ENCODE measurements at regions not wholly inside any gene's neighbourhood (a gene's known extent, or its start where the extent isn't known, plus 50 kb on each side); places are given as distances from the start of the nearest gene placed in this dataset.

DNA sequence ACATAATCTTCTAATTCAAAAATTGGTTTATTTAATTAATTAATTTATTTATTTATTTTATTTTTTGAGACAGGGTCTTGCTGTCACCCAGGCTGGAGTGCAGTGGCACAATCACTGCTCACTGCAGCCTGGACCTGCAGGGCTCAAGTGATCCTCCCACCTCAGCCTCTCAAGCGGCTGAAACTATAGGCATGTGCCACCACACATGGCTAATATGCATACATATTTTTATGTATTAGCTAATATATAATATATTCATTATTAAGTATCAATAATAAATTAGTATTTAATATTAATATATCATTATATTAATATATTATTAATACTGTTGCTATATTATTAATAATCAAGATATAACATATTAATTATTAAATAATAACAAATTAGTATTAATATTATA is 406.7 kb downstream of the GPATCH2 start:
- TF ChIP-seq POLR2A (IDR thresholded peaks at IDR 0.05; ENCODE audit: low read length) (no peak), GATA1 (IDR thresholded peaks at IDR 0.05; ENCODE audit: low read depth, low read length) (no peak)
